Gastrocnemius medialis (tissue), 4 donors: ENCODE measurements at regions not wholly inside any gene's neighbourhood (a gene's known extent, or its start where the extent isn't known, plus 50 kb on each side); places are given as distances from the start of the nearest gene placed in this dataset.

Experiments
- CTCF ChIP-seq, 5 experiments: fragments of 450-650 bp in 3 of 5; fragments of 200-600 bp in 2 of 5; sonication (generic) in 2 of 5; IDR thresholded peaks in 4 of 5; conservative IDR thresholded peaks in 1 of 5; 1 replicate in 4 of 5; 2 replicates in 1 of 5; pipeline ENCODE4 v1.5.1; 2016 to 2019; ENCODE audit warnings: antibody characterized with exemption in 5 of 5, mild to moderate bottlenecking in 3 of 5, moderate library complexity in 3 of 5
- POLR2A ChIP-seq, 2 donors: fragments of 450-650 bp; IDR thresholded peaks; one replicate each; pipeline ENCODE4 v1.6.1; 2017; ENCODE audit warnings: antibody characterized with exemption in 2 of 2, mild to moderate bottlenecking in 2 of 2, moderate library complexity in 2 of 2

GRCh38 chr4:54561940-54562339 is 95.8 kb upstream of the KIT start:
- no peak for TF ChIP-seq CTCF (IDR thresholded peaks at IDR 0.05 in 4 of 5, conservative IDR thresholded peaks at IDR 0.05 in 1 of 5)
- no peak for TF ChIP-seq POLR2A (IDR thresholded peaks at IDR 0.05)
